M059J (cell line): ENCODE measurements at regions not wholly inside any gene's neighbourhood (a gene's known extent, or its start where the extent isn't known, plus 50 kb on each side); places are given as distances from the start of the nearest gene placed in this dataset.
"Not testable (repeated sequence)": the region's sequence is repeated elsewhere in the genome, so short reads cannot be mapped to it uniquely, and the experiment has no call there.

ENCODE experiments used
- DNase-seq: peaks from one replicate; pipeline ENCODE4 v3.0.0-alpha.2; 2012; ENCODE audit warnings: low read depth

DNA sequence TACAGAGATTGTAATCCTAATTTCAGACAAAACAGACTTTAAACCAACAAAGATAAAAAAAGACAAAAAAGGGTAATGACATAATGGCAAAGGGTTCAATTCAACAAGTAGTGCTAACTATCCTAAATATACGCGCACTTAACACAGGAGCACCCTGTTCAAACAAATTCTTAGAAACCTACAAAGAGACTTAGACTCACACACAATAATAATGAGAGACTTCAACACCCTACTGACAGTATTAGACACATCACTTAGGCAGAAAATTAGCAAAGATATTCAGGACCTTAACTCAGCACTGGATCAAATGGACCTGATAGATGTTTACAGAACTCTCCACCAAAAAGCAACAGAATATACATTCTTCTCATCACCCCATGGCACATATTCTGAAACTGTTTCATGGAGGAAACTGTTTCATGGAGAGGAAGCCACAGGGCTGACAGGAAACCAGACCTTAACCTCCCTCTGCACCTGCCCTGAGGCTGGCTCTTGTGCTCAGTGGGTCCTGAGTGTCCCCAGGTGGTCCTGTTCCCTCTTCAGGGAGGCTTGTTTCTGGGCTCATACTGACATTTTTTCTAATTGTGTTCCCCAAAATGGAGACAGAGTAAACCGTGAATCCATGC lies 54.7 kb downstream of the OR4M2 start:
- not testable (repeated sequence) for DNase-seq

GRCh38 chr15:22137572-22137971 lies 57.2 kb downstream of the OR4M2 start:
- not testable (repeated sequence) for DNase-seq

GRCh38 chr15:22141106-22141505 lies 60.8 kb downstream of the OR4M2 start:
- DNase-seq = not testable (repeated sequence)

DNA sequence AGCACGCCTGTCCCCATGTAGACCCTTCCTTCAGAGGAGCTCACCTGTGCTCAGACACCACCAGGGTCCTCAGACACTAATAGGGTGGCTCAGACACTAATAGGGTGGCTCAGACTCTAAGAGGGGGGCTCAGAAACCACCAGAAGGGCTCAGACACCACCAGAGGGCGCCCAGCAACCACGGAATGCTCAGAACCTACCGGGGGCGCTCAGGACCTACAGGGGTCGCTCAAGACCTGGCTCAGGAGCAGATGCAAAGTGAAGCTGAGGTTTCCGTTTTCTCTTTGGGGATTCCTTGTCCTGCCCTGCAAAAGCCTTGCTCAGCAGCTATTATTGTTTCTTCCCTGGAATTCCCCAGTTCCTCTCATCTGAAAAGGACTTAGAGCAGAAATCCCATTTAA lies 67.8 kb downstream of the OR4M2 start:
- DNase-seq = not testable (repeated sequence)

DNA sequence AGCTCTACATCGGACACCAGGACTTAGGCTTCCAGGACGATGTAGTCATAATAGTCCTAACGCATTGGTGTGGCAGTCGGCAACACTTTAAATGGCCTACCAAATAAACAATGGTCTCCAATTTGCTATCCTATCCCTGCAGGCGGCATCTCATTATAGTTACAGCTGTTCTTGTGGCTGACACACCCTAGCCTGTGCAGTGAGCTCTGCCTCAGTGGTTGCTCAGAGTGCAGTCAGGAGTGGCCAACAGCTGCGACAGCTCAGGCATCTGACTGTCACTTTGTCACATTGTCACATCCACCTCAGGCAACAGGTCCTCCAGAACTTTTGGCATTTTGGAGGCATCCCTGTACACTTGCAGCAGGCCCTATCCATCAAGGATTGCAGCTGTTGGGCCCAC lies 77.9 kb downstream of the OR4M2 start:
- not testable (repeated sequence) for DNase-seq

- not testable (repeated sequence) for DNase-seq
These were observed 80.0 kb downstream of the OR4M2 start for GRCh38 chr15:22160283-22160682.

GRCh38 chr15:22160741-22161140 lies 80.4 kb downstream of the OR4M2 start:
- not testable (repeated sequence) for DNase-seq

GRCh38 chr15:22161398-22161797 lies 81.1 kb downstream of the OR4M2 start:
- DNase-seq = not testable (repeated sequence)

GRCh38 chr15:22163715-22164114 lies 83.4 kb downstream of the OR4M2 start:
- not testable (repeated sequence) for DNase-seq

GRCh38 chr15:22167521-22167920 lies 87.2 kb downstream of the OR4M2 start:
- DNase-seq = not testable (repeated sequence)

- not testable (repeated sequence) for DNase-seq
These were observed 93.0 kb downstream of the OR4M2 start for GRCh38 chr15:22173029-22173998.

DNA sequence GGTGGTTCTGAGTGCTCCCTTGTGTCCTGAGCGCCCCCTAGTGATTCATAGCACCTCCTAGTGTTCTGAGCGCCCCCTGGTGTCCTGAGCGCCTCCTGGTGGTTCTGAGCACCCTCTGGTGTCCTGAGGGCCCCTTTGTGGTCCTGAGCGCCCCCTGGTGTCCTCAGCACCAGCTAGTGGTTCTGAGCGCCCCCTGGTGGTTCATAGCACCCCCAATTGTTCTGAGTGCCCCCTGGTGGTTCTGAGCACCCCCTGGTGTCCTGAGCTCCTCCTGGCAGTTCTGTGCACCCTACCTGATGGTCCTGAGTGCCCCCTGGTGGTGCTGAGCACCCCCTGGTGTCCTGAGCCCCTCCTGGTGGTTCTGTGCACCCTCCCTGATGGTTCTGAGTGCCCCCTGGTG lies 93.8 kb downstream of the OR4M2 start:
- DNase-seq = not testable (repeated sequence)

DNA sequence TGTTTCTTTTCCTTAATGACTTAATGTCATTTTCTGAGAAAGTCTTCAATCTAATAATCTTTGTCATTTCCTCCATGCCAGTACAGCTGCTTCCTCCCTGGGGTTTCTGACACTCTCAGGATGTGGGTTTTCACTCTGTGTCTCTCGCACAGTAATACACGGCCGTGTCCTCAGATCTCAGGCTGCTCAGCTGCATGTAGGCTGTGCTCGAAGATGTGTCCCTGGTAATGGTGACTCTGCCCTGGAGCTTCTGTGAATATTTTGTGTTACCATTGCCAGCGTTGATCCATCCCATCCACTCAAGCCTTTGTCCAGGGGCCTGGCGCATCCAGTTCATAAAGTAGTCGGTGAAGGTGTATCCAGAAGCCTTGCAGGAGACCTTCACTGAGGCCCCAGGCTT lies 97.6 kb downstream of the OR4M2 start:
- DNase-seq = not testable (repeated sequence)

DNA sequence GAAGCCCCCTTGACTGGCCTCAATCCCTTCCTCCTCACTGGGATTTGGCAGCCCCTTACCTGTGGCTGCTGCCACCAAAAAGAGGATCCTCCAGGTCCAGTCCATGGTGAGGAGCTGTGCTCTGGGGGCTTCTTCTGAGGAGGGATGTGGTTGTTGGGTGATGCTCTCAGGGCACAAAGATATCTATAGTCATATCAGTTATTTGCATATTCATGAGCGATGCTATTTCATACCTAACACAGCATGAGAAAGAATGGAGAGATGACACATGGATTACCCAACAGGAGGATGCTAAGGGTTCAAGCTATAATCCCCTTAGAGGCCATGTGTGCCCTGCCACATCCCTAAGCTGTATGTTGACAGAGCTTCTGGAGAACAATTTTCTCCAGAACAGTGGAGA lies 98.1 kb downstream of the OR4M2 start:
- not testable (repeated sequence) for DNase-seq

DNA sequence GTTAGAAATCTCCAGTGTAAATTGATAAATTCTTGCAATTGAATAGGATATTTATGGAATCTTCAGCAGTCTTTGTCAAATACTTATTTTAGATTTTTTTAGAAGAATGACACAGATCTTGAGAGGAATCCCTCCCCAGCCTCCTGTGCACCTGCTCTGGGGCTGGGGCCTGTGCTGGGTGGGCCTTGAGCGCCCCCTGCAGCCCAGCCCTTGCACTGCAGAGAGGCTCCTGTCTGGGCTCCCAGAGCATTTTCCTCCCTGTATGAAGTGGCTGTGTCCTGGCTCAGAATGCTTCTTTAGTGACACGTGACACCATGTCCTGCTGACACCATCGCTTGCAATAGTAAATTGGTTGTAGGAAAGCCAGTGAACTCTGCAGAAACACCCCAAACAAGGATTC lies 98.7 kb downstream of the OR4M2 start:
- DNase-seq = not testable (repeated sequence)

GRCh38 chr15:22180611-22181010 lies 100.3 kb downstream of the OR4M2 start:
- DNase-seq = not testable (repeated sequence)

DNA sequence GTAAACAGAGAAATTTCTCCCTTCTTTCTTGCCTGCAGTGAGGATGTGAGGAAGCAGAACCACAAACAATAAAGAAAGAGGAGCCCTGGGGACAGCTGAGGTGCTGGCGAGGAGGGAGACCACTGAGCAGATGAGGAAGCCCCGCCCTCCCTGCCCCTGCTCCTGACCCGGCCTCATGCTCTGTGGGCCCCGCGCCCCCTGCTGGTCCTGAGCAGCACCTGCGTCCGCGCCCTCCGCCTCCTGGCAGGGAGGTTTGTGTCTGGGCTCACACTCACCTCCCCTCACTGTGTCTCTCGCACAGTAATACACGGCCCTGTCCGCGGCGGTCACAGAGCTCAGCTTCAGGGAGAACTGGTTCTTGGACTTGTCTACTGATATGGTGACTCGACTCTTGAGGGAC lies 104.4 kb downstream of the OR4M2 start:
- DNase-seq = not testable (repeated sequence)

GRCh38 chr15:22186846-22187532 lies 106.7 kb downstream of the OR4M2 start:
- not testable (repeated sequence) for DNase-seq

GRCh38 chr15:22191818-22192217 lies 111.5 kb downstream of the OR4M2 start:
- DNase-seq = not testable (repeated sequence)

DNA sequence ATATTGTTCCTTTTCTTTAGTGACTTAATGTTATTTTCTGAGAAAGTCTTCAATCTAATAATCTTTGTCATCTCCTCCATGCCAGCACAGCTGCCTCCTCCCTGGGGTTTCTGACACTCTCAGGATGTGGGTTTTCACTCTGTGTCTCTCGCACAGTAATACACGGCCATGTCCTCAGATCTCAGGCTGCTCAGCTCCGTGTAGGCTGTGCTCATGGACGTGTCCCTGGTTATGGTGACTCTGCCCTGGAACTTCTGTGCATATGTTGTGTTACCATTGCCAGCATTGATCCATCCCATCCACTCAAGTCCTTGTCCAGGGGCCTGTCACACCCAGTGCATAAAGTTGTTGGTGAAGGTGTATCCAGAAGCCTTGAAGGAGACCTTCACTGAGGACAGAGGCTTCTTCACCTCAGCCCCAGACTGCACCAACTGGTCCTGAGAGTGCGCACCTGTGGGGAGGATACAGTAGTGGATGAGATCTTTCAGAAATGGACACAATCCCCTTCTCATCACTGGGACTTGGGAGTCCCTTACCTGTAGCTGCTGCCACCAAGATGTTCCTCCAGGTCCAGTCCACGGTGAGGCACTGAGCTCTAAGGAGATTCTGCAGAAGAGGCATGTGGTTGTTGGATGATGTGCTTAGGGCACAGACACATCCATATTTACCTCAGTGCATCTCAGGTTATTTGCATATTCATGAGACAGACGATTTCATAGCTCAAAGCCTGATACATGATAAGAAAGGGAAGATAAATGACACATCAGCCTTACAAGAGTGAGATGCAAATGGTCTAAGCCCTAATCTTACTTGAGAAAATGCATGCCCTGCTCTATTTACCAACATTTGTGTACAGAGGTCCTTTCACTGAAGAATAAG lies 114.7 kb downstream of the OR4M2 start:
- DNase-seq = not testable (repeated sequence)

GRCh38 chr15:22196423-22196822 lies 116.1 kb downstream of the OR4M2 start:
- not testable (repeated sequence) for DNase-seq
